ENCODE measurements at regions not wholly inside any gene's neighbourhood (a gene's known extent, or its start where the extent isn't known, plus 50 kb on each side); places are given as distances from the start of the nearest gene placed in this dataset.

DNA sequence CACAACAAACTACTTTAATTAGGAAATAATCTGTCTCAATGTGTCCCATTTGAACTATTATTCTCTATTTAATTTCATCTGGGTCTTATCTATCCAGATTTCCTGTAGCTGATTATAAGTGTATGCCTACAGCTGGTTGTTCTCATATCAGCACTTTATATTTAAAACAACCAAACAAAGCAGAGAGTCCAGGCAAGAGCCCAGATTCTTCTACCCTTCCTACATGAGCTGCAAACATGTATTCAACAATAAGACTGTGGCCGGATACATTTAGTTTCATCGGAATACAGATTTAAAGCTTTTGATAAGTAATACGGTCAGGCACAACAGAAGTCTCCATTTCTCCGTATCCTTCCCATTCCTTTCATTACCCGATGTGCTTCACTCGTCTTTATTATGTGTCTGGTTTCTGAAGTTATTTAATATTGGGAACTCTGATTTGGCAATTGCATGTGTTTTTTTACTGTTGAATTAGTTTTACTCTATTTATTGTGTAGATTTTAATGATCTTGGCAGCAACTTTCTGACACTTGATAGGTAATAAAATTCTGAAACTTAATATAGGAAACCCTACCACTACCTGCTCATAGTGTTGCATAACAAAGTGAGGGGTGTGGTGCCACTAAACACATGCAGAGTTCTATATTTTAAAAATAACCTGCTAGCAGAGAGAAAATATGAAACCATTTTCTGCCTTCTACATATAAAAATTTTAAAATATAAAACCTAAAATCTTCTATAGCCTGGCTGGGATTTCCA lies 653.5 kb upstream of the PTCHD4 start:
- Mint-ChIP-seq H3K36me3 (ENCODE audit: low read depth, unreplicated experiment) (no peaks in the 10 kb centered on the region), H3K27me3 (ENCODE audit: unreplicated experiment) (no peaks in the 10 kb centered on the region), H3K9me3 (ENCODE audit: unreplicated experiment) (no peaks in the 10 kb centered on the region), H3K4me1 (ENCODE audit: unreplicated experiment) (no peaks in the 10 kb centered on the region), H3K4me3 (ENCODE audit: unreplicated experiment) (no peak overlapping the region), H3K27ac (ENCODE audit: unreplicated experiment) (no peak overlapping the region)
- TF ChIP-seq CTCF (IDR thresholded peaks at IDR 0.05; ENCODE audit: unreplicated experiment), result no peak
- DNase-seq (ENCODE audit: low spot score), result no peak

DNA sequence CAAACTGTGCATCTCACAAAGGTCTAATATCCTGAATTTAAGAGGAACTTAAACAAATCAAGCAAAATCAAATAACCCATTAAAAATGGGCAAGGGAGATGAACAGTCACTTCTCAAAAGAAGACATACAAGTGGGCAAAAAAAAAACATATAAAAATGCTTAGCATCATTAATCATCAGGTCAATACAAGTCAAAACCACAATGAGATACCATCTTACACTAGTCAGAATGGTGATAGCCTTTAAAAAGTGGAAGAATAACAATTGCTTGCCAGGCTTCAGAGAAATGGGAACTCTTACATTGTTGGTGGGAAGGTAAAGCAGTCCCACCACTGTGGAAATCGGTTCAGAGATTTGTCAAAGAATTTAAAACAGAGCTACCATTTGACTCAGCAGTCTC lies 646.7 kb upstream of the PTCHD4 start:
- Mint-ChIP-seq H3K27ac (ENCODE audit: unreplicated experiment) (no peak overlapping the region), H3K9me3 (ENCODE audit: unreplicated experiment) (no peaks in the 10 kb centered on the region), H3K4me3 (ENCODE audit: unreplicated experiment) (no peak overlapping the region), H3K36me3 (ENCODE audit: low read depth, unreplicated experiment) (no peaks in the 10 kb centered on the region), H3K4me1 (ENCODE audit: unreplicated experiment) (no peaks in the 10 kb centered on the region), H3K27me3 (ENCODE audit: unreplicated experiment) (no peaks in the 10 kb centered on the region)
- no peak for DNase-seq (ENCODE audit: low spot score)
- no peak for TF ChIP-seq CTCF (IDR thresholded peaks at IDR 0.05; ENCODE audit: unreplicated experiment)

DNA sequence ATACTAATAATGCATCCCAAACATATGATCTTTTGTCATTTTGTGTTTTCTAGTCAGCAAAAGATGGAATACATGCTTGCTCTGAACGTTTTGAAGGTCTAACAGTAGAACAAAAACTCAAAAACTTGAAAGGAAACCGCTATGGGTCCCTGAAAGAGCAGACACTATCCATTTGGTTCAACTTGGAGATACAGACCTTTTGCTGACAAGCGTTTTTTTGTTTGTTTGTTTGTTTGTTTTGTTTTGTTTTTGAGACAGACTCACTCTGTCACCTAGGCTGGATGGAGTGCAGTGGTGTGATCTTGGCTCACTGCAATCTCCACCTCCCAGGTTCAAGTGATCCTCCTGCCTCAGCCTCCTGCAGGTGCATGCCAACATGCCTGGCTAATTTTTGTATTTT lies 644.3 kb upstream of the PTCHD4 start:
- Mint-ChIP-seq H3K9me3 (ENCODE audit: unreplicated experiment) (no peaks in the 10 kb centered on the region), H3K27me3 (ENCODE audit: unreplicated experiment) (no peaks in the 10 kb centered on the region), H3K4me3 (ENCODE audit: unreplicated experiment) (no peak overlapping the region), H3K27ac (ENCODE audit: unreplicated experiment) (no peak overlapping the region), H3K36me3 (ENCODE audit: low read depth, unreplicated experiment) (no peaks in the 10 kb centered on the region), H3K4me1 (ENCODE audit: unreplicated experiment) (no peaks in the 10 kb centered on the region)
- TF ChIP-seq CTCF (IDR thresholded peaks at IDR 0.05; ENCODE audit: unreplicated experiment), result no peak
- DNase-seq (ENCODE audit: low spot score), result no peak

DNA sequence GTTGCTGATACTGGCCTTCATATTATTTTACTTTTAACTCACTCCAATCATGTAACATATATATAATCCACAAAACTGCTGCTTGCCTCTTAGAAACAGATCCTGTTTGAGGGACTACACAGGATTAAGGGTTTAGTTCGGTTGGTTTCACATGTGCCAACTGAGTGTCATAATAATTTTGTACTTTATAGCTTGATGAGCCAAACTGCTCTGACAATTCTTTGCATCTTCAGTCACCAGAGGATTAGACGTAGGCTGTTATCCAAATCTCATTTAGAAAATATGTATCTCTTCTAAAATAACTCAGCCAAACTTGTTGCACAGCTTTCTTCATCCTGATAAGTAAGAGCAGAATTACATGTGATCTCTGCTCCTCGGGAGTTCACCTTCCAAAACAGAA lies 643.6 kb upstream of the PTCHD4 start:
- no peak overlapping the region for H3K27ac Mint-ChIP-seq (ENCODE audit: unreplicated experiment)
- no peak for TF ChIP-seq CTCF (IDR thresholded peaks at IDR 0.05; ENCODE audit: unreplicated experiment)
- H3K4me1 Mint-ChIP-seq (ENCODE audit: unreplicated experiment), result no peaks in the 10 kb centered on the region
- no peaks in the 10 kb centered on the region for H3K36me3 Mint-ChIP-seq (ENCODE audit: low read depth, unreplicated experiment)
- H3K9me3 Mint-ChIP-seq (ENCODE audit: unreplicated experiment), result no peaks in the 10 kb centered on the region
- H3K27me3 Mint-ChIP-seq (ENCODE audit: unreplicated experiment), result no peaks in the 10 kb centered on the region
- no peak overlapping the region for H3K4me3 Mint-ChIP-seq (ENCODE audit: unreplicated experiment)
- DNase-seq (ENCODE audit: low spot score), result no peak

DNA sequence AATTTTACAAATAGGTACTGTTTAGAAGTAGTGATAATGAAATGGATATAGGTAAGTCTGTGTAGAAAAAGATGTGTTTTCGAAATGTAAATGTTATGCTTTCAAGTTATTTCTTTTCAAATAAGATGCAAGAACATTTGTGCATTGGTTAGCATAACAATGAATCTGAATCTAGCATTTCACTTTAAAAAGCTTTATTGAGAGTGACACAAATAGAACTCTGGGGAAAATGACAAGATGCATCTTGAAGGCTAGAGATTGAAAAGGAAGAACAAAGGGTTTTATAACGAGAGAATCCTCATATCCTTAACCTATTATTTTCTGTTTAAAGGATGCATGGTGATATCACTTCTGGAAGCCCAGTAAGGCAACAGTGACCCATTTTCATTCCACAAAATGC lies 639.9 kb upstream of the PTCHD4 start:
- Mint-ChIP-seq H3K27ac (ENCODE audit: unreplicated experiment) (no peak overlapping the region), H3K27me3 (ENCODE audit: unreplicated experiment) (no peaks in the 10 kb centered on the region)

More for the DNA sequence above, 639.9 kb upstream of the PTCHD4 start:
- Mint-ChIP-seq H3K36me3 (ENCODE audit: low read depth, unreplicated experiment) (no peaks in the 10 kb centered on the region), H3K9me3 (ENCODE audit: unreplicated experiment) (no peaks in the 10 kb centered on the region), H3K4me1 (ENCODE audit: unreplicated experiment) (no peaks in the 10 kb centered on the region), H3K4me3 (ENCODE audit: unreplicated experiment) (no peak overlapping the region)
- no peak for DNase-seq (ENCODE audit: low spot score)
- no peak for TF ChIP-seq CTCF (IDR thresholded peaks at IDR 0.05; ENCODE audit: unreplicated experiment)
